NCI-H187 treated with DMSO at 0.1 percent for 48 hours (cell line): ENCODE measurements at regions not wholly inside any gene's neighbourhood (a gene's known extent, or its start where the extent isn't known, plus 50 kb on each side); places are given as distances from the start of the nearest gene placed in this dataset.

Source experiments
- DNase-seq: peaks from one replicate; lab custom pipeline; 2025; lab: John Stamatoyannopoulos, UW

DNA sequence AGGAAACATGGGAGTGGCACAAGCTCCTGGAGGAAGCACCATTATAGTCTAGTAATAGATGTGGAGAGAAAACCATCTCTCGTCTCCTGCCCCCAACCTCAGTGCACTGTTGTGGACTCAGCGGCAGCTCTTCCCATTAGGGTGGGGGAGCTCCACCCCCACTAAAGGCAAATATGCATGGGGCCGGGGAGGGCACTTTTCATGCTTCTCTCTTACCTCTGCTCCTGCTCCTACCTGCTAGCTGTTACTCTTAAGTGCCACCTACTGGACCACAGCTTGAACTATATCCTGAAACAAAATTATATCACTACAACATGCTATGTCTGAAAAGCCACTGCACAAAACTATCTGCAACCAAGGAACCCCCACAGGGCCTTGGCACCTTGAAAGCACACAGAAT lies 112.6 kb upstream of the DACH1 start:
- DNase-seq: no peak

GRCh38 chr13:71977028-71977427 lies 110.0 kb upstream of the DACH1 start:
- no peak for DNase-seq

- DNase-seq: no peak
These were observed 101.0 kb upstream of the DACH1 start for GRCh38 chr13:71967990-71968389.

GRCh38 chr13:71964491-71965100 lies 97.6 kb upstream of the DACH1 start:
- no peak for DNase-seq

- DNase-seq: no peak
These were observed 95.7 kb upstream of the DACH1 start for GRCh38 chr13:71962735-71963134.

- no peak for DNase-seq
These were observed 95.1 kb upstream of the DACH1 start for GRCh38 chr13:71962126-71962525.

DNA sequence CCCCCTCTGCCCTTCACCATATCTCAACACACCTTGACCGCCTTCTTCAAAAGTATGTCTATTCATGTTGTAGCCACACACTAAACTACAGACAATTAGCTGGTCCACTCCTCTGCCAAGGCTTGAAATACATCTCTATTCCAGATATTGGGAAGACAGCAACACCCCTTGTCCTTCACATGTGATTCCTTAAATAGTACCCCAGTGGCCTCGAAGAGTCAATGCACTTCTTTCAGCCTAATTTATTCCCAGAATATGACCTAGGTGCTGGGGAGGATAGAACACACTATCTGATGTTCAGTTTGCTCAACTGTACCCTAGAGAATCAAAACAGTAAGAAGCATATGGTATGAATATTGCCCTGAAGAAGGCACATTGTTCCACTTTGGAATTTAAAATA lies 82.4 kb upstream of the DACH1 start:
- no peak for DNase-seq

GRCh38 chr13:71939186-71939585 lies 72.2 kb upstream of the DACH1 start:
- no peak for DNase-seq

DNA sequence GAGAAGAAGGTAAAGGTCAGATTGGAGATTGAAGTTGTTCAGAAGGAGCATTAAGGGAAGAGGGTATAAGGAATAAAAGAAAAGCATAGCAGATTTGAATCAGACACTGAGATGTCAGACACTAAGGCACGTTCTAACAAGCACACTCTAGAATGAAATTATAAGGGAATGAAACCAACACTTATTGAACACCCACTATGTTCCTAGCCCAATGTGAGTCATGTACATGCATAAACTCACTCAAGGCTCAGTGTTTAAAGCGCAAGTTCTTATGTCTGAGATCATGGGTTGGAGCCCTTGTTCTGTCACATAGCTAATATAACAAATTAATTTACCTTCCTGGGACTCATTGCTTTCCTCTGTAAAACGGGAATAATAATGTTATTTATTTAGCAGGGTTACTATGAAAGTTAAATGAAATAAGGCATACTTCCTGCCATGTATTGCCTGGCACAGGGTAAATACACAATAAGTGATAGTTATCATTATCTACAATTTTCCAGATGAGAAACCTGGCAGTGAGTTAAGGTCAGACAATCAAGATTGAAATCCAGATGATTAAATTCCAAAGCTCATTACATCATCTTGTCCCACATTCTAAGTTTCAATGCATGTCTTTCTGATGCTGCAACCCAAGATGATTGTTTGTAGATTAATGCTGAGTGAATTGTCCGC lies 68.3 kb upstream of the DACH1 start:
- DNase-seq: no peak

- DNase-seq: no peak
These were observed 57.9 kb upstream of the DACH1 start for GRCh38 chr13:71924931-71925330.

- no peak for DNase-seq
These were observed 55.2 kb upstream of the DACH1 start for GRCh38 chr13:71922194-71922593.
